IPS-15b (cell line): ENCODE measurements at regions not wholly inside any gene's neighbourhood (a gene's known extent, or its start where the extent isn't known, plus 50 kb on each side); places are given as distances from the start of the nearest gene placed in this dataset.
"Not testable (repeated sequence)": the region's sequence is repeated elsewhere in the genome, so short reads cannot be mapped to it uniquely, and the experiment has no call there.

ENCODE experiments used
- H3K27me3 ChIP-seq: one replicate; pipeline ENCODE4 v1.6.1; 2013; ENCODE audit warnings: low read length; ENCODE audit not compliant: control insufficient read depth, insufficient read depth
- H3K36me3 ChIP-seq: one replicate; pipeline ENCODE4 v1.6.1; 2013; ENCODE audit warnings: low read length; ENCODE audit not compliant: control insufficient read depth, insufficient read depth
- H3K4me1 ChIP-seq: one replicate; pipeline ENCODE4 v1.6.1; 2013; ENCODE audit warnings: mild to moderate bottlenecking, low read length; ENCODE audit not compliant: control insufficient read depth, insufficient read depth
- H3K4me3 ChIP-seq: one replicate; pipeline ENCODE4 v1.5.1; 2013; ENCODE audit warnings: low read depth, low read length
- H3K9ac ChIP-seq: one replicate; pipeline ENCODE4 v1.6.1; 2013; ENCODE audit warnings: low read depth, mild to moderate bottlenecking, low read length
- H3K9me3 ChIP-seq: one replicate; pipeline ENCODE4 v1.6.1; 2013; ENCODE audit warnings: mild to moderate bottlenecking, low read length; ENCODE audit not compliant: control insufficient read depth, insufficient read depth

DNA sequence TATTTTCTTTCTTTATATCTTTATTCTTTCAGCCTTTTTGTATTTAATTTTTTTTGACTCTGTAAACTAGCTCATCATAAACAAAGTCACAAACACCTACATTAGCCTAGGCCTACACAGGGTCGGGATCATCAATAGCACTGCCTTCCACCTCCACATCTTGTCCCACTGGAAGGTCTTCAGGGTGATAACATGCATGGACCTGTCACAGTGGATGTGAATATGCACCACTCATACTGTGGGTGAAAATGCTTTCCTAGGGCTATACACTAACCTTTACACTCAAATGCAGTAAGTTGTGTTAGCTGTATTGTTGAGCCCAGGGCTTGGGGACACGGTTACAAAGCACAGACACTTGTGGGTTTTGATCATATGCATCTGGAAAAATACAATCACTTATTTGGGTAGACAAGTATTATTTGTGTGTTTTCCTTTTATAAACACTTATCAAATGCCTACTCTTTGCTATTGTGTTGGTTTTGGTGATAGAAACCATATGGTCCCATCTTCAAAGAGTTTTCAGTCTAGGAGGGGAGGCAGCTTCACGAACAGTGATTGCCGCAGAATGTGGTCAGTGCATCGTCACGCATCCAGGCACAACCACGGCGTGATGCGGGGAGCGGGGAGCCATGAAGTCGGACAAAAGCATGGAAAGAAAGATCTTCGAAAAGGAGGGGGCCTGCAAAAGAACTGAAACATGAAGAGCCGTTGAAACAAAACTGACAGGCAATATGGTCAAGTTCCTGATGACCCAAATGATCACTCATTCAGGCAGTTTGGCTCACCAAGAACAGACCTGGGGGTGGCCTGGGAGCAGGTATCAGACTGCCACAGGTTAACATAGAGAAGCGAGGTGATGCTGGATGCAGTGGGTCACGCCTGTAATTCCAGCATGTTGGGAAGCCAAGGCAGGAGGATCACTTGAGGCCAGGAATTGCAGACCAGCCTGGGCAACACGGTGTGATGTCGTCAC lies 751.4 kb upstream of the TPTE start:
- H3K4me1 ChIP-seq, H3K9ac ChIP-seq, H3K4me3 ChIP-seq, H3K27me3 ChIP-seq, H3K36me3 ChIP-seq: not testable (repeated sequence)
- peaks cover 78% of the 10 kb centered on the region for H3K9me3 ChIP-seq

DNA sequence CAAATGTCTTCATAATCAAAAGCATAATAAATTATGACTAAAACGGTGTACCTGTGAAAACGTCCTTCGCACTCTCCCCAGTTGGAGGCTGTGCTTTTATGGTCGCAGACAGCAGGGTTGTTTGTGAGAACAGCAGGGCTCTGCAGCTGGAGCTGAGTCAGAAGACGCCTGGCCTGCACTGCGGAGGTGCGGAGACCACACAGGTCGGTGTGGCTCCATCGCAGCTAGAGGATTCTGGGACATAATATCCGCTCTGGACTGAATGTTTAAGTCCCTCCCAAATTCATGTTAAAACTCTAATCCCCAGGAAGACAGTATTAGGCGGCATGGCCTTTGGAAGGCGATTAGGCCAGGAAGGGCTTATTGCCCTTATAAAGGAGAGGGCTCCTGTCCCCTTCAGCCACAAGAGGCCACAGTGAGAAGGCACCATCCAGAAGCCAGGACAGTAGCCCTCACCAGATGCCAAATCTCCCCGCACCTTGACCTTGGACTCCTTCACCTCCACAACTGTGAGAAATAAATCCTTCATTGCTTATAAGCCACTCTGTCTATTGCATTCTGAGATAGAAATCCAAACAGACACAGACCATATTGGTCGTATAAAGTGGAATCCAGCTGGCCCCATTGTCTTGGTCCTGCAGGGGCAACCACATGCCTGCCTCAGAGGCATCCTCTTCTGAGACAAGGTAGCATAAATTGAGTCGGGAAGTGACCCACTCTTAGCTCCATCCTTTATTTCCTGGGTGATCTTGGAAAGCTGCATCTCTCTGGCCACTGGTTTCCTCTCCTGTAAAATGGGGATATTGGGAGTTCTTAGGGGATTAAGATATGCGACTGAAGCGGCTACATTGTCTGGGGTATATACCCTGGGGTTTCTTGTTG lies 749.7 kb upstream of the TPTE start:
- Histone ChIP-seq H3K4me3 (peak overlapping the region; percentile 12), H3K9me3 (peaks cover 79% of the 10 kb centered on the region)
- H3K27me3 ChIP-seq, H3K4me1 ChIP-seq, H3K36me3 ChIP-seq, H3K9ac ChIP-seq: not testable (repeated sequence)

GRCh38 chr21:9772348-9772672 lies 749.1 kb upstream of the TPTE start:
- Histone ChIP-seq H3K9ac (no peak overlapping the region), H3K4me1 (no peaks in the 10 kb centered on the region), H3K36me3 (no peaks in the 10 kb centered on the region), H3K27me3 (no peaks in the 10 kb centered on the region), H3K9me3 (peaks cover 76% of the 10 kb centered on the region), H3K4me3 (peak overlapping the region; percentile 12)

- not testable (repeated sequence) for H3K27me3 ChIP-seq, H3K36me3 ChIP-seq, H3K4me1 ChIP-seq, H3K4me3 ChIP-seq, H3K9ac ChIP-seq
- peaks cover 70% of the 10 kb centered on the region for H3K9me3 ChIP-seq
Observed at GRCh38 chr21:9772877-9773420, 748.4 kb upstream of the TPTE start.

DNA sequence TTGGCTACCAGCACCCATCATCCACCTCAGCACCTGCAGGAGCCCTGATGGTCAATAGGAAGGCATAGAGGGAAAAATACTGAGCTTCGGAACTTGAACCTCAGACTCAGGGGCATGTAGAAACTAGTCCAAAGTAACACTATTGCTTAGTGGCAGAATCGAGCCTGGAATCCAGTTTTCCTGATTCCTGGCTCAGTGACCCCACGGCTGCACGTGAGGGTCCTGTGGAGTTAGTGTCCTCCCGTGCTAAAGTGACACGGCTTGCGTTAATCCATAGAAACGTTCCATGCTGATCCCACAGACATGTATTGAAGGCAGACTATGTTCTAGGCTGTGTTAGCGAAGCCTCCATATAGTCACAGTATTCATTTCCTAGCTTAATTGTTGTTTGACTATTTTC lies 747.0 kb upstream of the TPTE start:
- no peaks in the 10 kb centered on the region for H3K36me3 ChIP-seq
- H3K4me1 ChIP-seq: no peaks in the 10 kb centered on the region
- no peak overlapping the region for H3K9ac ChIP-seq
- no peak overlapping the region for H3K4me3 ChIP-seq
- H3K27me3 ChIP-seq: no peaks in the 10 kb centered on the region
- H3K9me3 ChIP-seq: peaks cover 66% of the 10 kb centered on the region

DNA sequence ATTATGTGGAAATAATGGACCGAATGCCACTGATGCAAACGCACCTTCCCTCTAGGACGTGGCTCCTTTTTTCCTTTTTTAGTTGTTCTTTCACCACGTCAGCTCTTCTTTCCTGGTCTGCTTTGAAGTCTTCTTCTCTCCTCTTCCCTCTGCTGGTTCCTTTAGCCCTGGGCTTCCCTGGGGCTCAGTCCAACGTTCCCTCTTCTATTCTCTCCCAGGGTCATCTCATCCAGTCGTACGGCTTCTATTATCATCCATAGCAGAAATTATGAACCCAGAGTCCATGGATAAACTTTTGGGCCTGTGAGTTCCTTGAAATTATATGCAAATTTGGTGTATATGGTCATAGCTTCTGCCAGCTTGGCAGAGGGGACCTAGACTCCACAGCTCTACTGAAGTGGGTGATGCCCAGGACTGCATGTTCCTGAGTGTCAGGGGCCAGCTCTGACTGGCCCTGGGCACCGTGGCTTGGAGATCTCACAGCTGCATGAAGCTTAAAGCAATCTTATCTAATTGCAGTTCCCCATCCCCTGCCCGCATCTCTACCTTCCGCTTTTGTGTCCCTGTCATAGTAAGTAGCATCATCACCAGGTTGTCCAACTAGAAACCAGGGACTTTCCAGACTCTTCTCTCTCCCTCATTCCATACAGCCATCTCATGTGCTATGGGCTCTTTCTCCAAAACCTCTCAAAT lies 746.3 kb upstream of the TPTE start:
- H3K36me3 ChIP-seq, H3K9ac ChIP-seq, H3K27me3 ChIP-seq, H3K4me1 ChIP-seq, H3K4me3 ChIP-seq: not testable (repeated sequence)
- peaks cover 59% of the 10 kb centered on the region for H3K9me3 ChIP-seq

GRCh38 chr21:9775877-9776276 lies 745.5 kb upstream of the TPTE start:
- H3K4me1 ChIP-seq, H3K9ac ChIP-seq, H3K4me3 ChIP-seq, H3K36me3 ChIP-seq, H3K27me3 ChIP-seq: not testable (repeated sequence)
- H3K9me3 ChIP-seq: peaks cover 60% of the 10 kb centered on the region

- not testable (repeated sequence) for H3K4me3 ChIP-seq, H3K9ac ChIP-seq, H3K36me3 ChIP-seq, H3K27me3 ChIP-seq, H3K4me1 ChIP-seq
- H3K9me3 ChIP-seq: peaks cover 55% of the 10 kb centered on the region
Observed at GRCh38 chr21:9776286-9777020, 744.9 kb upstream of the TPTE start.

DNA sequence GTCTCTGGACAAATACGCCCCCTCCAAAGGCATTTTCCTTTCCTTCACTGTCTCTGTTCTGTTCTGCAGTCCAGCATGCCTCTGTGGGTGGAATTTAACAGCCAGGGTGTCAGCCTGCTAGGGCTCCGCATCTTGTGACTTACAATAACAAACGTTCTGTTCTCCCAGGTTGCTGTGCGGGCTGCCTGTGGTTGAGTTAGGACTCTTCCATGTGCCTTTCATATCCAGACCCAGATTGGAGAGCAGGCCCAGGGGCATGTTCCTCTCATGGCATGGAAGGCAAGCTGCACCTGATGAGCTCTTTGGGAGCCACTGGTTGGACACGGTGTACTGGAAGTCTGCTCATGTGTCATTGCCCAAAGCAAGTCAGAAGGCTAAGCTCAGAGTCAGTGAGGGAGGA lies 742.8 kb upstream of the TPTE start:
- not testable (repeated sequence) for H3K27me3 ChIP-seq, H3K4me1 ChIP-seq, H3K9ac ChIP-seq, H3K36me3 ChIP-seq, H3K4me3 ChIP-seq
- H3K9me3 ChIP-seq: peaks cover 44% of the 10 kb centered on the region

DNA sequence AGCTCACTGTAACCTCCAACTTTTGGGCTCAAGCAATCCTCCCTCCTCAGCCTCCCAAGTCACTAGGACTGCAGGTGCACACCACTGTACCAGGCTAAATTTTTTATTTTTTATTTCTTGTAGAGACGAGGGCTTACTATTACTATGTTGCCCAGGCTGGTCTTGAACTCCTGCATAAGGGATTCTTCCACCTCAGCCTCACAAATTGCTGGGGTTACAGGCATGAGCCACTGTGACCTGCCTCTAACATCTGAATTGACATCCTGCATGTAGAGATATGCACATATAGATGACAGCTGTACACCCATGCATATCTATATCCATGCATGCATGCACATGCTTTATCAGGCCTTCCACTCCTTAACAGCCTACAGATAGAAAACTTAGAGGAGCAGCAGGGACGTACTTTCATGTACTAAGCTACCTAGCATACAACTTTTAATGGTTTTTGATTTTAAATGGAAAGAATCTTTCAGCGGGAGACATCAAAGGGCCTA lies 740.9 kb upstream of the TPTE start:
- H3K4me1 ChIP-seq: no peaks in the 10 kb centered on the region
- no peak overlapping the region for H3K4me3 ChIP-seq
- no peaks in the 10 kb centered on the region for H3K36me3 ChIP-seq
- H3K9ac ChIP-seq: no peak overlapping the region
- peaks cover 44% of the 10 kb centered on the region for H3K9me3 ChIP-seq
- H3K27me3 ChIP-seq: no peaks in the 10 kb centered on the region

- not testable (repeated sequence) for H3K9ac ChIP-seq, H3K4me3 ChIP-seq, H3K27me3 ChIP-seq, H3K4me1 ChIP-seq, H3K36me3 ChIP-seq
- peaks cover 47% of the 10 kb centered on the region for H3K9me3 ChIP-seq
Observed at GRCh38 chr21:9783587-9783986, 737.8 kb upstream of the TPTE start.
